ENCODE measurements at regions not wholly inside any gene's neighbourhood (a gene's known extent, or its start where the extent isn't known, plus 50 kb on each side); places are given as distances from the start of the nearest gene placed in this dataset.
A peak's percentile ranks its signal among the peaks of the same experiment; 100 is the strongest.

DNA sequence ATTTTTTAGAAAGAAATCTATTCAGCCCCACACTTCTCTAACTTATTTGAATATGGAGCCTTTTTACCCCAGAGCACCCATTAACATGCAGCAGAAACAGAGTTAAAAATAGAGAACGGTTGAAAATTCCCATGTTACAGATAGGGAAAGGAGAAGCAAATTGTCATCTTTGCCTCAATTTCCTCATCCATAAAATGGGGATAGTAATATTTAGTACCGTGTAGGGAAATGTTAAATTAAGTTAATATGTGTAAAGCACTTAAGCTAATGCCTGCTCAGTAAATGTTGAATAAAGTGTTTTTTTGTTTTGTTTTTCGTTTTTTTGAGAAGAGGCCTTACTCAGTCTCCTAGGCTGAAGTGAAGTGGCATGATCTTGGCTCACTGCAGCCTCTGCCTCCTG is 50.3 kb downstream of the NAV1 start:
- no peak for DNase-seq (ENCODE audit: low spot score)

DNA sequence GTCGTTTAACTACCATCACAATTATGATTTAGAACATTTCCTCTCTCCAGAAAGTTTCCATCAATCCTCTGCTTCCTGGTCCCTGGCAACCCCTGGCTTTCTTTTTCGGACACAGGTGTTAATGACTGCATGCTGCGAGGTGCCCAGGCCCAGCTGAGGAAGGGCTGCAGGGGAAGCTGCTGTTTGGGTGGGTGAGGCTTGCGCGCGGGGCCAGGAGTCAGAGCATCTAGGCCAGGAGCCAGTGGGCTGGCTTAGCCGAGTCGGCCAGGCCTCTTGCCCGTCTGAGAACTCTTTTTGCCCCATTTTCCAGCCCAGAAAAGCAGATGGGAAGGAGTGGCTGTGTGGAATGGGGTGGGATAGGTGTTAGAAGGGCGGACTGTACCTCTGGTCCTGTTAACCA is 51.5 kb downstream of the NAV1 start:
- no peak for DNase-seq (ENCODE audit: low spot score)

DNA sequence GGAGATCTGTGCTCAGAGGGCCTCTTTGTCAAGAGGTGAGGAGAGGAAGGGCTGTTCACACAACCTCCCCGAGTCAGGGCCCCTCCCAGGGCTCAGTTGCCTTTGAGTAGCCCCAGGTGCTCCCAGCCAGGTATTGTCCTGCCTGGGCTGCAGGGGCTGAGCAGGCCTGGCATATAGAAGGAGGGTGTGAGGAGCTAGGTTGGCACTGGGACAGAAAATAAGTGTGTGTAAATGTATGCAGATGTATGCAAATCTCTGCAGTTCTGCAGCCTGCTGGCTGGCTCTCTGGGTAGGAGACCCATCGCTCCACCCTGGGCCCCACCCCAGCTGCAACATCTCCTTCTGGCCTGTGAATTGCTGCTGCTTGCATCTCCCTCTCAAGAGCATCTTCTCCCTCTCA is 52.4 kb downstream of the NAV1 start:
- DNase-seq (ENCODE audit: low spot score) = no peak

DNA sequence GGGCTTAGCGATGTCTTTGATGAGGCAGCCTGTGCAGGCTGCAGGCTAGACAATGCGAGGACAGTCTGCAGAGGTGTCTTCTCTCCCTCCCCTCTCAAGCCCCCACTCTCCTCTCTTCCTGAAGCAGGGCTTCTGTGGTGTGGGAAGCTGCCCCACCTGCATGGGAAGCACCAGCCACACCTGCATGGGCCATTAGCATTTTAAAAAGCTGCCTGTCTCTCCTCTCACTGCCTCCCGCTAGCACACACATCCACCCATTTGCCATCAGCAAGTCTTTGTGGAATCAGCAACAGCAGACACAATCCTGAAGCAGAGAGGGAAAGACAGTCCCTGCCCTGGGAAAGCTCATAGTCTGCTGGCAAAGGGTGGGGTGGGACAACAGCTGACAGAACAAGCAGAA is 53.1 kb downstream of the NAV1 start:
- DNase-seq (ENCODE audit: low spot score) = no peak

GRCh38 chr1:201593200-201593921 is 54.4 kb downstream of the NAV1 start:
- peak; percentile 66 for DNase-seq (ENCODE audit: low spot score)

GRCh38 chr1:201594575-201595245 is 55.8 kb downstream of the NAV1 start:
- DNase-seq (ENCODE audit: low spot score) = no peak

GRCh38 chr1:201595381-201595780 is 56.5 kb downstream of the NAV1 start:
- no peak for DNase-seq (ENCODE audit: low spot score)

- DNase-seq (ENCODE audit: low spot score) = no peak
Observed at GRCh38 chr1:201596101-201596868, 57.4 kb downstream of the NAV1 start.

DNA sequence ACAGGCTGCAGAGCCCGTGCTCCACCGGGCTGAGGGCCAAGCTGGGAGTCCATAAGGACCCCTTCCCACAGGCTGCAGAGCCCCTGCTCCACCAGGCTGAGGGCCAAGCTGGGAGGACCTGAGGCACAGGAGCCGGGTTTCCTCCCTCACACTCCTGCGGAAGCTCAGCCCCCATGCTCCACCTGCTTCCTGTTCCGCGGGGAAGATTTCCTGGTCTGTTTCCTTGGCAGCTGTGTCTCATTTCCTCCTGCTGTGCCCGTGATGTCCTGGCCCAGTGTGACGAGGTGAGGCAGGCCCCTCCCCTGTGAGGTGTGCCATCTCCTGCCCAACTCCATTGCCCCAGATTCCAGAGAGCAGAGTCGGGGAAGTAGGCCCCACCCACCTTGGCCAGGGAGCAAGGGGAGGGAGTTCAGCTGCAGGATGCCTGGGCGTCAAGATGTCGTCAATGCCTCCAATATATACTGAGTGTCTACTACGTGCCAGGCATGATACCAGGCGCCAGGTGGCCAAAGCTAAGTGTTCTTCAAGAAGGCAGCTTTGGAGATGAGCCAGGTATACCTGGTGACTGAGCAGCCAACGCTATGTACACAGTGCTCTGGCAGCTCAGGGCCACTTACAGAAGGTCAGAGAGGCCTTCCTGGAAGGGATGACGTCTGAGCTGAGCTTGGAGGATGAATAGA is 58.8 kb downstream of the NAV1 start:
- no peak for DNase-seq (ENCODE audit: low spot score)

GRCh38 chr1:201598396-201598795 is 59.5 kb downstream of the NAV1 start:
- DNase-seq (ENCODE audit: low spot score) = no peak

DNA sequence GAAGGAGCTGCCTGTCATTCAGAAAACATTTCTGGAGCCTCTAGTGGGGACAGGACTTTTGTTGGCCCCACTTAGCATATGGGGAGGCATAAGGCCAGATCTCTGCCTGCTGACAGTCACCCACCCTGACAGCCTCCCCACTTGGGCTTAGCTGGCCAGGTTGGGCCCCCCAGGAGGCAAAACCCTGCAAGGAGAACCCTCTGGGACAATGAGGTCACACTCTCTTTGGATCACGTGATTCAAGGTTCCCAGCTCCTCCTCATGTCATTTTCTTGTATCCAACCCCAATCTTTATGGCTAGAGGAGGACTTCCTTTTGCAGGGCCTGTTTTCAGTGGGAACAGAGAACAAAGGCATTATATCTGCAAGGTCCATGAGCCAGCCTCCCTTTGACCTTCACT is 60.0 kb downstream of the NAV1 start:
- no peak for DNase-seq (ENCODE audit: low spot score)

DNA sequence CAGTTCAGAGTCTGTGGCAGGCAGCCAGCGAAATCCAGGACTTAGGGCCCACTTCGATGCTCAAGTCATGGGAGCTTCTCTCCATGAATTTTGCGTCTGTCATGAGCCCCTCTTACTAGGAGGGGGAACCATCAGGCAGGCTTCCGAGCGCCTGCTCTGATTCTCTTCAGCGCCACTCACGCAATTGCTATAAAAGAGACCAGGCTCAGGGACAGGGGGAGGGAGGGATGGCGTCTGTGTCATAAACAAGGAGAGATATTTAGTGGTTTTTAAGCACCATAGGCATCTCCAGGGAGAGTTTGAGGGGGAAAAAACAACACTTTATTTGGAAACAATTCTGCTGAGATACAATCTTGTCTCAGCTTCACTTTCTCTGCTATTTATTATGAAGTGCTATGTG is 60.6 kb downstream of the NAV1 start:
- no peak for DNase-seq (ENCODE audit: low spot score)

GRCh38 chr1:201602413-201603265 is 63.7 kb downstream of the NAV1 start:
- DNase-seq (ENCODE audit: low spot score) = no peak

GRCh38 chr1:201603613-201604232 is 64.8 kb downstream of the NAV1 start:
- no peak for DNase-seq (ENCODE audit: low spot score)

DNA sequence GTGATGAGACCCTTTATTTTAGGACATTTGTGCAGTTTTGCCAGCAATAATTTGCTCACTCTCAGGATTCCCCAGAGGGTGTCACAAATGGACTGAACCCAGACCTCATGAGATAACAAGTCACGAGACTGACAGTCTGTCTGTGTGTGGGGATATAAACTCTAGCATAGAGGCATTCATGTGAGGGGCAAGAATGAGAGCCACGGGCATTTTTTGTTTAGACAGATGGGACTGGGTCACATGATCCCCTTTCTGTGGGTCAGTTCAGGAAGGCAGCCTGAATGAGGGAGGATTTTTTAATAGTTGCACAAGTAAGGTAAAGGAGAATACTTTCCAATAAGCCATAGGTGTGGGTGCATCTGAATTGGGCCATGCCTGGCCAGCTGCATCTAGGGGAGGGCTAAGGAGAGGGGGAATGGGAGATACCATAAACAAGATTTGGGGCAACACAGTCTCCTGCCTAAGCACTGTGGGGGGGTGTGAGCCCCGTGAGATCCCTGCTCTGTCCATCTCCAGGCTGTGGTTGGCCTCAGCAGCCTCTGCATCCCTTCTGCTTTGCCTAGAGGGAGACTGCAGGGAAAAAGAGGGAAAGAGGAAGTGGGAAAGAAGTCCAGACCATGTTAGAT is 66.6 kb downstream of the NAV1 start:
- no peak for DNase-seq (ENCODE audit: low spot score)

DNA sequence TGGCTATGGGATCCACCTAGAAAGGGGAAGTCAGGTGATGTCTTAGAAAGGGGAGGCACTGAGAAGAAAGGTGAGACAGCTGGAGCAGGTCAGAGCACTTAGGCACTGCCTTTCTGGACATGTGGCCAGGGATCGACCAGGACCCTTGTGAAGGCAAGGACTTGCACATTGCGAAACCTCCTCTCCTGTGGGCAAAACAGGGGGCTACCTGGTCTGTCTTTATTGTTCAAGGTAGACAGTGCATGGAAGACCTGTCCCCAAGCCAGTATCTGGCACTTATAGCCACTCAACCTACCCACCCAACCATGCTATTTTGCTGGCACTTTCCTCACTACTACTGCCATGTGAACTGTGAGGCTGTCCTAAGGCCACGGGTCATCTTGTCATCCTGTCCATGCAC is 67.2 kb downstream of the NAV1 start:
- no peak for DNase-seq (ENCODE audit: low spot score)

GRCh38 chr1:201606623-201607022 is 67.7 kb downstream of the NAV1 start:
- no peak for DNase-seq (ENCODE audit: low spot score)

GRCh38 chr1:201608635-201609395 is 69.9 kb downstream of the NAV1 start:
- no peak for DNase-seq (ENCODE audit: low spot score)

GRCh38 chr1:201609661-201610318 is 70.9 kb downstream of the NAV1 start:
- DNase-seq (ENCODE audit: low spot score) = no peak

All from ureter (tissue), 1 donor.